ENCODE measurements at regions not wholly inside any gene's neighbourhood (a gene's known extent, or its start where the extent isn't known, plus 50 kb on each side); places are given as distances from the start of the nearest gene placed in this dataset.

DNA sequence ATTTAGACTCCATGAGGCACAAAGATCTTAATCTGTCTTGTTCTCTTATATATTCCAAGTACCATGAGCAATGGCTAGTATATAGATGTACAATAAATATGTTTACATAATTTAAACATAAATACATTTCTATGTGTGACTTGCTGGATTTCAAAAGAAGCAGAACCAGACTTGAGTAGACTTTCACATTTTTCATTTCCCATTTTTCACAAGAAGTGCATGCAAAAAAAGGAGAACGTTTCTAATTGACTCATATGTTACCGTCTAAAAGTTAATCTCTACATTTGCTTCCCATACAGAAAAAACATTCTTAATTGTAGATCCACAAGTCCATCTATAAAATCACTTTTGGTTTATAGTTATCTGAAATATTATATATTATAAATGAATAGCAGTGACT is 256.5 kb upstream of the USP15 start:
- intact Hi-C loops (cut with micrococcal nuclease) (loop anchor here (10.0 kb wide), 3 partner anchors 121 to 1899 kb away; a partner anchor contains a TSS), in situ Hi-C loops (cut with MboI) (no loop called here)
- H3K27ac ChIP-seq (ENCODE audit: extremely low read depth, low read depth, low read length) = no peak overlapping the region
- CTCF ChIA-PET (ENCODE audit: low intra/inter-chr PET ratio) = no interaction called here
- no peaks in the 10 kb centered on the region for H3K4me1 ChIP-seq (replicated peaks in 1 of 2; ENCODE audit: control insufficient read depth in 2 of 2, insufficient read depth in 2 of 2, low read length in 2 of 2)
- TF ChIP-seq SMAD2 (IDR thresholded peaks at IDR 0.05; ENCODE audit: low read depth, low read length) (no peak), TEAD1 (CRISPR knock-in tag; IDR thresholded peaks at IDR 0.05) (no peak), ESRRA (IDR thresholded peaks at IDR 0.05; ENCODE audit: borderline replicate concordance, low read depth) (no peak), DNMT1 (IDR thresholded peaks at IDR 0.05) (no peak), POLR2G (IDR thresholded peaks at IDR 0.05; ENCODE audit: low read depth, low read length) (no peak), NR2C2 (CRISPR knock-in tag; IDR thresholded peaks at IDR 0.05) (no peak), NR2C2 (tag; IDR thresholded peaks at IDR 0.05) (no peak), ARID1B (IDR thresholded peaks at IDR 0.05) (no peak), STAT5B (CRISPR knock-in tag; IDR thresholded peaks at IDR 0.05) (no peak), XRCC3 (IDR thresholded peaks at IDR 0.05) (no peak), MCM7 (IDR thresholded peaks at IDR 0.05) (no peak), ZNF551 (CRISPR knock-in tag; IDR thresholded peaks at IDR 0.05) (no peak), POLR3A (IDR thresholded peaks at IDR 0.05; ENCODE audit: borderline replicate concordance, extremely low read depth, insufficient read depth, insufficient read length) (no peak), HSF4 (CRISPR knock-in tag; IDR thresholded peaks at IDR 0.05; ENCODE audit: borderline replicate concordance) (no peak)
- TF ChIP-seq, protein P1, sequence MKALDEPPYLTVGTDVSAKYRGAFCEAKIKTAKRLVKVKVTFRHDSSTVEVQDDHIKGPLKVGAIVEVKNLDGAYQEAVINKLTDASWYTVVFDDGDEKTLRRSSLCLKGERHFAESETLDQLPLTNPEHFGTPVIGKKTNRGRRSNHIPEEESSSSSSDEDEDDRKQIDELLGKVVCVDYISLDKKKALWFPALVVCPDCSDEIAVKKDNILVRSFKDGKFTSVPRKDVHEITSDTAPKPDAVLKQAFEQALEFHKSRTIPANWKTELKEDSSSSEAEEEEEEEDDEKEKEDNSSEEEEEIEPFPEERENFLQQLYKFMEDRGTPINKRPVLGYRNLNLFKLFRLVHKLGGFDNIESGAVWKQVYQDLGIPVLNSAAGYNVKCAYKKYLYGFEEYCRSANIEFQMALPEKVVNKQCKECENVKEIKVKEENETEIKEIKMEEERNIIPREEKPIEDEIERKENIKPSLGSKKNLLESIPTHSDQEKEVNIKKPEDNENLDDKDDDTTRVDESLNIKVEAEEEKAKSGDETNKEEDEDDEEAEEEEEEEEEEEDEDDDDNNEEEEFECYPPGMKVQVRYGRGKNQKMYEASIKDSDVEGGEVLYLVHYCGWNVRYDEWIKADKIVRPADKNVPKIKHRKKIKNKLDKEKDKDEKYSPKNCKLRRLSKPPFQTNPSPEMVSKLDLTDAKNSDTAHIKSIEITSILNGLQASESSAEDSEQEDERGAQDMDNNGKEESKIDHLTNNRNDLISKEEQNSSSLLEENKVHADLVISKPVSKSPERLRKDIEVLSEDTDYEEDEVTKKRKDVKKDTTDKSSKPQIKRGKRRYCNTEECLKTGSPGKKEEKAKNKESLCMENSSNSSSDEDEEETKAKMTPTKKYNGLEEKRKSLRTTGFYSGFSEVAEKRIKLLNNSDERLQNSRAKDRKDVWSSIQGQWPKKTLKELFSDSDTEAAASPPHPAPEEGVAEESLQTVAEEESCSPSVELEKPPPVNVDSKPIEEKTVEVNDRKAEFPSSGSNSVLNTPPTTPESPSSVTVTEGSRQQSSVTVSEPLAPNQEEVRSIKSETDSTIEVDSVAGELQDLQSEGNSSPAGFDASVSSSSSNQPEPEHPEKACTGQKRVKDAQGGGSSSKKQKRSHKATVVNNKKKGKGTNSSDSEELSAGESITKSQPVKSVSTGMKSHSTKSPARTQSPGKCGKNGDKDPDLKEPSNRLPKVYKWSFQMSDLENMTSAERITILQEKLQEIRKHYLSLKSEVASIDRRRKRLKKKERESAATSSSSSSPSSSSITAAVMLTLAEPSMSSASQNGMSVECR (CRISPR knock-in tag; IDR thresholded peaks at IDR 0.05) = no peak
- TF ChIP-seq, protein P2, sequence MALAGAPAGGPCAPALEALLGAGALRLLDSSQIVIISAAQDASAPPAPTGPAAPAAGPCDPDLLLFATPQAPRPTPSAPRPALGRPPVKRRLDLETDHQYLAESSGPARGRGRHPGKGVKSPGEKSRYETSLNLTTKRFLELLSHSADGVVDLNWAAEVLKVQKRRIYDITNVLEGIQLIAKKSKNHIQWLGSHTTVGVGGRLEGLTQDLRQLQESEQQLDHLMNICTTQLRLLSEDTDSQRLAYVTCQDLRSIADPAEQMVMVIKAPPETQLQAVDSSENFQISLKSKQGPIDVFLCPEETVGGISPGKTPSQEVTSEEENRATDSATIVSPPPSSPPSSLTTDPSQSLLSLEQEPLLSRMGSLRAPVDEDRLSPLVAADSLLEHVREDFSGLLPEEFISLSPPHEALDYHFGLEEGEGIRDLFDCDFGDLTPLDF (CRISPR knock-in tag; IDR thresholded peaks at IDR 0.05) = no peak
- DNase-seq (ENCODE audit: extremely low read depth in 1 of 4, low spot score in 3 of 4) (no peak), FAIRE-seq (no peak), ATAC-seq (no peak)
- 6% methylated on average over 2 of the region's 2 CpGs for WGBS (ENCODE audit: insufficient coverage, low coverage, missing lambda C conversion rate)
- no TSS peak for BruUV-seq (replicated peaks)
- H3K9me3 ChIP-seq (replicated peaks; ENCODE audit: control insufficient read depth, insufficient read depth, low read depth, low read length) = no peaks in the 10 kb centered on the region
- H3K9me1 ChIP-seq (ENCODE audit: control insufficient read depth, insufficient read depth, low read length) = no peaks in the 10 kb centered on the region
- H3K4me3 ChIP-seq = no peak overlapping the region
- no peak overlapping the region for H3K4me2 ChIP-seq (ENCODE audit: insufficient read depth, low read length)
- no peaks in the 10 kb centered on the region for H3K36me3 ChIP-seq (ENCODE audit: control insufficient read depth, insufficient read depth, low read length)
- POLR2A ChIA-PET = no interaction called here
- no peak overlapping the region for H3K9ac ChIP-seq (ENCODE audit: insufficient read depth in 1 of 2, low read depth in 2 of 2, low read length in 2 of 2)
- no peaks in the 10 kb centered on the region for H4K20me1 ChIP-seq (replicated peaks; ENCODE audit: control insufficient read depth, insufficient read depth, low read length)
- H3K27me3 ChIP-seq (ENCODE audit: control insufficient read depth in 2 of 2, insufficient read depth in 2 of 2, low read length in 2 of 2) = no peaks in the 10 kb centered on the region
- no peak overlapping the region for H2AFZ ChIP-seq (ENCODE audit: low read depth, low read length)
- no peaks in the 10 kb centered on the region for H3K79me2 ChIP-seq (ENCODE audit: control insufficient read depth, insufficient read depth, low read length)

Measured in K562 (cell line).